B cell (primary cell): ENCODE measurements at regions not wholly inside any gene's neighbourhood (a gene's known extent, or its start where the extent isn't known, plus 50 kb on each side); places are given as distances from the start of the nearest gene placed in this dataset.

ENCODE experiments used
- ATAC-seq: fragments of 200-7000 bp; cut with Tn5 transposase; one replicate; pipeline ENCODE4 v1.10.0; 2021; ENCODE audit warnings: low read depth, mild to moderate bottlenecking, moderate number of reproducible peaks, moderate library complexity
- CTCF ChIA-PET: fragments of 350-600 bp; sonication (Branson Sonifier 250); formaldehyde crosslinking; loops from one replicate; lab custom pipeline; 2021; ENCODE audit warnings: antibody characterized with exemption, inconsistent platforms; lab: Charles Lee
- POLR2A ChIA-PET: fragments of 350-600 bp; sonication (Branson Sonifier 250); formaldehyde crosslinking; loops from one replicate; lab custom pipeline; 2021; ENCODE audit warnings: antibody characterized with exemption; lab: Charles Lee
- DNase-seq: peaks from one replicate; pipeline ENCODE4 v3.0.0; 2013
- H2AFZ ChIP-seq: 2 replicates; pipeline ENCODE4 v1.6.1; 2012; ENCODE audit warnings: mild to moderate bottlenecking, low read depth, low read length; ENCODE audit not compliant: insufficient read depth, poor library complexity, severe bottlenecking
- H3K27ac ChIP-seq, 2 donors: 1 replicate in 1 of 2; 2 replicates in 1 of 2; pipeline ENCODE4 v1.5.1; 2012 to 2013; ENCODE audit warnings: low read length in 2 of 2, mild to moderate bottlenecking in 2 of 2, moderate library complexity in 1 of 2
- H3K27me3 ChIP-seq, 4 experiments: fragments of 200-600 bp in 1 of 4; sonication (generic) in 1 of 4; replicated peaks in 1 of 4; 1 replicate in 2 of 4; 2 replicates in 2 of 4; pipeline versions ENCODE4 v1.6.1 to v1.7.0; 2013 to 2016; ENCODE audit warnings: low read length in 3 of 4, mild to moderate bottlenecking in 2 of 4, mixed read lengths in 1 of 4, moderate library complexity in 1 of 4; ENCODE audit not compliant: insufficient read depth in 4 of 4, control insufficient read depth in 3 of 4; ENCODE audit errors: control extremely low read depth in 1 of 4
- H3K36me3 ChIP-seq, 2 experiments: replicated peaks in 1 of 2; 1 replicate in 1 of 2; 2 replicates in 1 of 2; pipeline versions ENCODE4 v1.6.1 to v1.7.1; 2013; ENCODE audit warnings: low read length in 1 of 2; ENCODE audit not compliant: insufficient read depth in 2 of 2, control insufficient read depth in 1 of 2; ENCODE audit errors: control extremely low read depth in 1 of 2, extremely low read depth in 1 of 2
- H3K4me1 ChIP-seq, 2 donors: fragments of 200-600 bp in 1 of 2; sonication (generic) in 1 of 2; 1 replicate in 1 of 2; 2 replicates in 1 of 2; pipeline versions ENCODE4 v1.5.1 to v1.6.1; 2013 to 2017; ENCODE audit warnings: low read length in 2 of 2; ENCODE audit not compliant: control insufficient read depth in 2 of 2, insufficient read depth in 2 of 2
- H3K4me2 ChIP-seq: replicated peaks from 2 replicates; pipeline ENCODE3; 2012; ENCODE audit warnings: mild to moderate bottlenecking, low read depth, low read length; ENCODE audit not compliant: poor library complexity, severe bottlenecking
- H3K4me3 ChIP-seq, 5 experiments: fragments of 200-600 bp in 1 of 5; sonication (generic) in 1 of 5; 1 replicate in 3 of 5; 2 replicates in 2 of 5; pipeline versions ENCODE4 v1.5.1 to v1.7.0; 2011 to 2016; ENCODE audit warnings: low read length in 4 of 5, mild to moderate bottlenecking in 4 of 5, low read depth in 2 of 5, control low read depth in 1 of 5, moderate library complexity in 1 of 5; ENCODE audit not compliant: insufficient read depth in 1 of 5; ENCODE audit errors: control extremely low read depth in 1 of 5, extremely low read depth in 1 of 5
- H3K79me2 ChIP-seq: fragments of 200-600 bp; sonication (generic); one replicate; pipeline ENCODE4 v1.6.0; 2016; ENCODE audit warnings: low read length; ENCODE audit not compliant: control insufficient read depth, insufficient read depth
- H3K9ac ChIP-seq: fragments of 200-600 bp; sonication (generic); 2 replicates; pipeline ENCODE4 v1.6.1; 2017; ENCODE audit warnings: mild to moderate bottlenecking, low read length, moderate library complexity
- H3K9me3 ChIP-seq, 3 donors: one replicate each; pipeline versions ENCODE4 v1.6.1 to v1.7.1; 2013; ENCODE audit warnings: low read length in 2 of 3; ENCODE audit not compliant: control insufficient read depth in 2 of 3, insufficient read depth in 1 of 3; ENCODE audit errors: control extremely low read depth in 1 of 3
- H4K20me1 ChIP-seq: 2 replicates; pipeline ENCODE4 v1.6.0; 2012; ENCODE audit warnings: mild to moderate bottlenecking, low read length; ENCODE audit not compliant: insufficient read depth, control insufficient read depth, poor library complexity, severe bottlenecking
- H3K27ac Mint-ChIP-seq: one replicate; pipeline ENCODE4 v1.8.0; 2021; ENCODE audit warnings: mixed read lengths
- H3K27me3 Mint-ChIP-seq: one replicate; pipeline ENCODE4 v1.8.0; 2021; ENCODE audit warnings: mixed read lengths
- H3K4me1 Mint-ChIP-seq: one replicate; pipeline ENCODE4 v1.8.0; 2021; ENCODE audit warnings: mixed read lengths
- H3K4me3 Mint-ChIP-seq: one replicate; pipeline ENCODE4 v1.8.0; 2021; ENCODE audit warnings: mixed read lengths
- H3K9me3 Mint-ChIP-seq: one replicate; pipeline ENCODE4 v1.8.0; 2022; ENCODE audit warnings: mixed read lengths; ENCODE audit not compliant: insufficient read depth
- CTCF ChIP-seq: fragments of 200-600 bp; IDR thresholded peaks from one replicate; pipeline ENCODE4 v1.8.0; 2022; ENCODE audit warnings: antibody characterized with exemption, mild to moderate bottlenecking
- EZH2 ChIP-seq: IDR thresholded peaks from 2 replicates; pipeline ENCODE4 v1.6.1; 2012; ENCODE audit warnings: borderline replicate concordance, low read depth, mild to moderate bottlenecking, moderate library complexity, low read length; ENCODE audit not compliant: insufficient read depth, poor library complexity, severe bottlenecking
- WGBS: methylation state at CpG from one replicate; pipeline ENCODE4 v1.1.5; 2013; ENCODE audit warnings: missing lambda C conversion rate; ENCODE audit not compliant: insufficient coverage; 5-methylcytosine and 5-hydroxymethylcytosine counted together
- intact Hi-C: fragments of 100-400 bp; cut with micrococcal nuclease; formaldehyde crosslinking; loops from one replicate; pipeline ENCODE4 v1.10.0; 2022

- 100% methylated on average over 1 of the region's 2 CpGs for WGBS
- POLR2A ChIA-PET = no interaction called here
Measured at GRCh38 chrX:42485601-42486000, 292.4 kb downstream of the PPP1R2C start.

GRCh38 chrX:42484233-42484632 is 293.7 kb downstream of the PPP1R2C start:
- ChIA-PET CTCF (no interaction called here), POLR2A (no interaction called here)
- ATAC-seq = no peak
- H3K4me2 ChIP-seq = no peak overlapping the region
- H3K27me3 ChIP-seq = no peaks in the 10 kb centered on the region
- TF ChIP-seq EZH2 (no peak), CTCF (no peak)
- no peak for DNase-seq
- no peaks in the 10 kb centered on the region for H3K9me3 Mint-ChIP-seq
- no peaks in the 10 kb centered on the region for H3K4me1 ChIP-seq
- H3K27ac Mint-ChIP-seq = no peak overlapping the region
- no peak overlapping the region for H3K9ac ChIP-seq
- H4K20me1 ChIP-seq = no peaks in the 10 kb centered on the region
- H3K79me2 ChIP-seq = no peaks in the 10 kb centered on the region
- no peak overlapping the region for H2AFZ ChIP-seq
- no peaks in the 10 kb centered on the region for H3K9me3 ChIP-seq
- peaks cover 7% of the 10 kb centered on the region for H3K4me1 Mint-ChIP-seq
- no peak overlapping the region for H3K4me3 ChIP-seq
- no peaks in the 10 kb centered on the region for H3K27me3 Mint-ChIP-seq
- no peak overlapping the region for H3K27ac ChIP-seq
- no peaks in the 10 kb centered on the region for H3K36me3 ChIP-seq
- intact Hi-C loops = no loop called here
- no CpG with 5 or more reads among the region's 1 CpG for WGBS
- H3K4me3 Mint-ChIP-seq = no peak overlapping the region

More at GRCh38 chrX:42485601-42486000, 292.4 kb downstream of the PPP1R2C start:
- no peak overlapping the region for H3K9ac ChIP-seq
- no peak overlapping the region for H2AFZ ChIP-seq
- H3K4me1 ChIP-seq = peaks cover 8 to 11% of the 10 kb centered on the region in 2 donors
- H3K36me3 ChIP-seq = no peaks in the 10 kb centered on the region
- H3K27ac ChIP-seq = no peak overlapping the region
- Mint-ChIP-seq H3K4me3 (no peak overlapping the region), H3K9me3 (no peaks in the 10 kb centered on the region), H3K27me3 (no peaks in the 10 kb centered on the region), H3K27ac (no peak overlapping the region), H3K4me1 (peaks cover 16% of the 10 kb centered on the region)
- no peaks in the 10 kb centered on the region for H3K79me2 ChIP-seq
- ATAC-seq = no peak
- H3K4me2 ChIP-seq = no peak overlapping the region
- intact Hi-C loops = no loop called here
- no peak overlapping the region for H3K4me3 ChIP-seq
- no peaks in the 10 kb centered on the region for H3K9me3 ChIP-seq
- CTCF ChIA-PET = no interaction called here
- no peak for TF ChIP-seq CTCF
- H3K27me3 ChIP-seq = no peaks in the 10 kb centered on the region
- no peaks in the 10 kb centered on the region for H4K20me1 ChIP-seq
- DNase-seq = no peak
